A673 (cell line): ENCODE measurements at regions not wholly inside any gene's neighbourhood (a gene's known extent, or its start where the extent isn't known, plus 50 kb on each side); places are given as distances from the start of the nearest gene placed in this dataset.
A peak's percentile ranks its signal among the peaks of the same experiment; 100 is the strongest.

Experiments
- BruUV-seq: library from RNA; stranded (reverse); fragments of 400-500 nt; replicated peaks from 2 replicates; lab custom pipeline; 2021; lab: Mats Ljungman, UMichigan
- CTCF ChIA-PET: fragments of 300-600 bp; sonication (Branson Sonifier 250); formaldehyde crosslinking; loops from one replicate; lab custom pipeline; 2022; ENCODE audit warnings: antibody characterized with exemption; lab: Charles Lee
- POLR2A ChIA-PET: fragments of 300-600 bp; sonication (Branson Sonifier 250); formaldehyde crosslinking; loops from one replicate; lab custom pipeline; 2022; ENCODE audit warnings: antibody characterized with exemption; ENCODE audit not compliant: low non-redundant PET; lab: Charles Lee
- DNase-seq: peaks from one replicate; pipeline ENCODE4 v3.0.0-alpha.2; 2015; ENCODE audit warnings: low spot score
- H3K27ac ChIP-seq: fragments of 200-600 bp; sonication (generic); 2 replicates; pipeline ENCODE4 v1.5.1; 2016; ENCODE audit warnings: mixed run types, low read depth, mild to moderate bottlenecking, mixed read lengths, antibody characterized with exemption, low read length; ENCODE audit not compliant: poor library complexity, severe bottlenecking
- H3K27me3 ChIP-seq: fragments of 200-600 bp; sonication (generic); replicated peaks from 2 replicates; pipeline ENCODE4 v1.6.1; 2017; ENCODE audit warnings: mixed run types, low read depth, mild to moderate bottlenecking, mixed read lengths, antibody characterized with exemption, low read length; ENCODE audit not compliant: insufficient read depth, poor library complexity
- H3K36me3 ChIP-seq: fragments of 200-600 bp; sonication (generic); 2 replicates; pipeline ENCODE4 v1.6.1; 2016; ENCODE audit warnings: mixed run types, mild to moderate bottlenecking, mixed read lengths, antibody characterized with exemption, low read length; ENCODE audit not compliant: insufficient read depth, poor library complexity, severe bottlenecking
- H3K4me1 ChIP-seq: fragments of 200-600 bp; sonication (generic); 2 replicates; pipeline ENCODE4 v1.6.1; 2017; ENCODE audit warnings: mixed run types, mild to moderate bottlenecking, mixed read lengths, antibody characterized with exemption, low read length; ENCODE audit not compliant: insufficient read depth, poor library complexity, severe bottlenecking
- H3K4me3 ChIP-seq: fragments of 200-600 bp; sonication (generic); 2 replicates; pipeline ENCODE4 v1.5.1; 2016; ENCODE audit warnings: low read depth, mixed run types, mild to moderate bottlenecking, mixed read lengths, low read length; ENCODE audit not compliant: poor library complexity, severe bottlenecking
- H3K9me3 ChIP-seq: fragments of 200-600 bp; sonication (generic); 2 replicates; pipeline ENCODE4 v1.6.1; 2016; ENCODE audit warnings: mixed run types, low read depth, mild to moderate bottlenecking, mixed read lengths, antibody characterized with exemption, low read length; ENCODE audit not compliant: poor library complexity, severe bottlenecking
- CTCF ChIP-seq: fragments of 300-800, 200-600 bp; sonication (generic); conservative IDR thresholded peaks from 2 replicates; pipeline ENCODE4 v1.5.1; 2017; ENCODE audit warnings: low read depth, mild to moderate bottlenecking, antibody characterized with exemption, low read length, moderate library complexity, mixed read lengths
- EZH2 ChIP-seq: fragments of 200-600 bp; sonication (generic); IDR thresholded peaks from 2 replicates; pipeline ENCODE4 v1.6.1; 2017; ENCODE audit warnings: borderline replicate concordance, low read depth, mild to moderate bottlenecking, mixed read lengths, antibody characterized with exemption, low read length; ENCODE audit not compliant: poor library complexity, severe bottlenecking
- intact Hi-C: fragments of 100-400 bp; cut with micrococcal nuclease; formaldehyde crosslinking; loops from one replicate; pipeline ENCODE4 v1.10.0; 2022; ENCODE audit not compliant: unreplicated experiment

GRCh38 chr6:4613795-4614194, 162.4 kb upstream of the CDYL start:
- H3K36me3 ChIP-seq: no peaks in the 10 kb centered on the region
- H3K27ac ChIP-seq: no peak overlapping the region
- H3K27me3 ChIP-seq: no peaks in the 10 kb centered on the region
- intact Hi-C loops: no loop called here
- BruUV-seq: no TSS peak
- POLR2A ChIA-PET: no interaction called here
- no peak for DNase-seq
- TF ChIP-seq EZH2 (no peak), CTCF (no peak)
- no peaks in the 10 kb centered on the region for H3K4me1 ChIP-seq
- no peak overlapping the region for H3K4me3 ChIP-seq
- CTCF ChIA-PET: no interaction called here
- no peaks in the 10 kb centered on the region for H3K9me3 ChIP-seq

- ChIA-PET POLR2A (no interaction called here), CTCF (no interaction called here)
- H3K4me1 ChIP-seq: no peaks in the 10 kb centered on the region
- TF ChIP-seq EZH2: no peak
- no peaks in the 10 kb centered on the region for H3K36me3 ChIP-seq
- H3K27me3 ChIP-seq: no peaks in the 10 kb centered on the region
- intact Hi-C loops: no loop called here
- H3K4me3 ChIP-seq: no peak overlapping the region
- no peaks in the 10 kb centered on the region for H3K9me3 ChIP-seq
- DNase-seq: no peak
- H3K27ac ChIP-seq: no peak overlapping the region
- no TSS peak for BruUV-seq
These were observed 162.8 kb upstream of the CDYL start for GRCh38 chr6:4613381-4613780.

GRCh38 chr6:4612636-4613171, 163.5 kb upstream of the CDYL start:
- TF ChIP-seq EZH2: no peak
- TF ChIP-seq CTCF: no peak
- POLR2A ChIA-PET: no interaction called here
- Histone ChIP-seq H3K27me3 (no peaks in the 10 kb centered on the region), H3K36me3 (no peaks in the 10 kb centered on the region), H3K4me3 (no peak overlapping the region), H3K9me3 (no peaks in the 10 kb centered on the region), H3K27ac (no peak overlapping the region), H3K4me1 (no peaks in the 10 kb centered on the region)
- CTCF ChIA-PET: no interaction called here
- no TSS peak for BruUV-seq
- DNase-seq: no peak
- intact Hi-C loops: no loop called here

GRCh38 chr6:4611429-4612129, 164.6 kb upstream of the CDYL start:
- DNase-seq: peak; percentile 8
- ChIA-PET POLR2A (no interaction called here), CTCF (no interaction called here)
- Histone ChIP-seq H3K27ac (no peak overlapping the region), H3K36me3 (no peaks in the 10 kb centered on the region), H3K4me1 (no peaks in the 10 kb centered on the region), H3K27me3 (no peaks in the 10 kb centered on the region), H3K4me3 (no peak overlapping the region), H3K9me3 (no peaks in the 10 kb centered on the region)
- BruUV-seq: no TSS peak
- intact Hi-C loops: no loop called here
- TF ChIP-seq EZH2: no peak
- no peak for TF ChIP-seq CTCF
